Amniotic epithelial cell (primary cell): ENCODE measurements at regions not wholly inside any gene's neighbourhood (a gene's known extent, or its start where the extent isn't known, plus 50 kb on each side); places are given as distances from the start of the nearest gene placed in this dataset.
"Not testable (repeated sequence)": the region's sequence is repeated elsewhere in the genome, so short reads cannot be mapped to it uniquely, and the experiment has no call there.

Experiments used
- DNase-seq: peaks from one replicate; pipeline ENCODE4 v3.0.0-alpha.2; 2010; ENCODE audit warnings: low read depth

- DNase-seq: no peak
These were observed 997.4 kb downstream of the RAPGEF2 start for GRCh38 chr4:160100316-160100715.

DNA sequence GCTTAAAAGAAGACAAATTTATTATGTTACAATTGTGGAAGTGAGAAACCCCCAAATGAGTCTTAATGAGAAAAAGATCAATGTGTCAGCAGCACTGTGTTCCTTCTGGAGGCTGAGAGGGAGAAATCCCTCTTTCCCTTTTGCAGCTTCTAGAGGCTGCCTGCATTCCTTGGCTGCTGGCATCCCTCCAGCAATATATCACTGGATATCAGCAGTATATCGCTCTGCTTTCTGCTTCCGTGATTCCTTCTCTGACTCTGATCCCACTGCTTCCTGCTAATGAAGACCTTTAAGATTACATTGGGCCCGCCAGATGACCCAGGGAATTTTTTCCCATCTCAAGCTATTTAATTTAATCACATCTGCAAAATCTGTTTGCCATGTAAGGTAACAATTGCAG lies 1008.0 kb downstream of the RAPGEF2 start:
- no peak for DNase-seq

DNA sequence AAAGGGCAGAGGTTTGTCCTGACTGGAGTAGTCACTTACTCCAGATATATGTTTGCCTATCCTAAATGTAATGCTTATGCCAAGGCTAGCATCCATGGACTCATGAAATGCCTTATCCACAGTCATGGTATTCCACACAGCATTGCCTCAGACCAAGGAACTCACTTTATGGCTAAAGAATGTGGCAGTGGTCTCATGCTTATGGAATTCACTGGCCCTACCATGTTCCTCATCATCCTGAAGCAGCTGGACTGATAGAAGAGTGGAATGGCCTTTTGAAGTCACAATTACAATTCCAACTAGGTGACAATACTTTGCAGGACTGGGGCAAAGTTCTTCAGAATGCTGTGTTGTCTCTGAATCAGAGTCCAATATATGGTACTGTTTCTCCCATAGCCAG lies 1014.8 kb downstream of the RAPGEF2 start:
- no peak for DNase-seq

DNA sequence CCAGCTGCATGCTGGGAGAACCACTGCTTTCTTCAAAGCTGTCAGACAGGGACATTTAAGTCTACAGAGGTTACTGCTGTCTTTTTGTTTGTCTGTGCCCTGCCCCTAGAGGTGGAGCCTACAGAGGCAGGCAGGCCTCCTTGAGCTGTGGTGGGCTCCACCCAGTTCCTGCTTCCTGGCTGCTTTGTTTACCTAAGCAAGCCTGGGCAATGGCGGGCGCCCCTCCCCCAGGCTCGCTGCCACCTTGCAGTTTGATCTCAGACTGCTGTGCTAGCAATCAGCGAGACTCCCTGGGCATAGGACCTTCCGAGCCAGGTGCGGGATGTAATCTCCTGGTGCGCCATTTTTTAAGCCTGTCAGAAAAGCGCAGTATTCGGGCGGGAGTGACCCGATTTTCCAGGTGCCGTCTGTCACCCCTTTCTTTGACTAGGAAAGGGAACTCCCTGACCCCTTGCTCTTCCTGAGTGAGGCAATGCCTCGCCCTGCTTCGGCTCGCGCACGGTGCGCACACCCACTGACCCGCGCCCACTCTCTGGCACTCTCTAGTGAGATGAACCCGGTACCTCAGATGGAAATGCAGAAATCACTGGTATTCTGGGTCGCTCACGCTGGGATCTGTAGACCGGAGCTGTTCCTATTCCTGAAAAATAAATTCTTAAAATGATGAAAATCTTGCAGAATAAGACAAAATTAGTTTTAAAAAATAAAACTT lies 1022.9 kb downstream of the RAPGEF2 start:
- DNase-seq: not testable (repeated sequence)

DNA sequence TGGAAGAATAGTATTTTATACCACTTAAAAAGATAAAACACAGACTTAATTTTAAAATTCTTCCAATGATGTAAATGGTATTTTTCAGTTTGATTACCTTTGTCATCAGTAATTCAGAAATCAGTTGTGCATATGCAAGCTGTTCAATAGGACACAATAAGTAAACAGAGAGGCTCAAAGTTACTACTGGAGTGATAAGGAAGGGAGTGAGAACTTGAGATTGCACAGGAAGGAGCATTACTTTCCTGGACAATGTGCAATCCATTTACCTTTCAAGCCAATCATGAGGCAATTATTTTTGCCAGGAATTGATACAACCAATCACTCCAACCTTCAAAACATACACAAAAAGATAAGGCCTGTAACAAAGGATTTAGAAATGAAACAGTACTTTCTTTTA lies 1024.3 kb downstream of the RAPGEF2 start:
- DNase-seq: no peak

- peak; percentile 19 for DNase-seq
These were observed 1026.6 kb downstream of the RAPGEF2 start for GRCh38 chr4:160129439-160129838.

DNA sequence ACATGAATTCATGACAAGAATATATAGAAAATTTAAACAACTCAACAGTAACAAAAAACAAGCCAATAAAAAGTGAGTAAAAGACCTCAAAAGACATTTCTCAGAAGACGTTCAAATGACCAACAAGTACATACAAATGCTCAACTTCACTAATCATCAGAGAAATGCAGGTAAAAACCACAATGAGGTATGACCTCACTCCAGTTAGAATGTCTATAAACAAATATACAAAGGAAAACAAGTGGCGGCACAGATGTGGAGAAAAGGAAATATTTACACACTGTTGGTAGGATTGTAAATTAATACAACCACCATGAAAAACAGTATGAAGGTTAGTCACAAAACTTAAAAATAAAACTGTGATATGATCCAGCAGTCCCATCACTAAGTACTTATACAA lies 1033.1 kb downstream of the RAPGEF2 start:
- DNase-seq: no peak

DNA sequence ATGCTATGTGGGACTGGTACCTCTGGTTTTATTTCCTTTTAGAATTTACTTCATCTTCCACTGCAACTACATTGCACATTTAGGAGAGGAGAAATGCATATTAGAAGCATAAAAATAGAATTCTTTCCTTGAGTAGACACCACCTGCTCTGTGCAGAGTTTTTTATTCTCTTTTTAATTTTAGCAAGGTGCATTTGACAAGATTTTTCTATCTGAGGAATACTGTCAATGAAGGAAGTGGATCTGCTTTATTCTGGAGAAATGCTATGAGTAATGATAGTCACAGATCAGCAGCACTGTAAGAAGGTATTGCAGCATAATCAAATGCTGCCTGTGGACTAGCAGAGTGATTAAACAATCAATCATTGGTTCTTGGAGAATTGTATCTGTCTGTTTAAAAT lies 1038.3 kb downstream of the RAPGEF2 start:
- no peak for DNase-seq

DNA sequence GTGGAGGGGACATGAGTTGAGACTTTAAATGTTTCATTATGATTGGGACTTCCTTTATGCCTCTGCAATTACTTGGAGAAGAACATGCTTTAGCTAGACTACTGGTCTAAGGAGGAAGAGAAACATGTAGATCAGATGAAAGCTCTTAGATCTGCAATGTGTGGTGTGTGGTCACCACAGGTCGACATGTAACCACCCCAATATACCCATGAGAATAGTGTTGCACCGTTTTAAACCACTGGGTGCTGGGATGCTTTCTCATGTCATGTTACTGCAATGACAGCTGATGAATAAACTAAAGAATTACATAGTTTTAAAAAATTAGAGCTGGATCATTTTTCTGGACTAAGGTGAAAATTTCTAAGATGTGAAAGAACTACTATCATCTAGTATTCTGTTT lies 1039.7 kb downstream of the RAPGEF2 start:
- DNase-seq: no peak

DNA sequence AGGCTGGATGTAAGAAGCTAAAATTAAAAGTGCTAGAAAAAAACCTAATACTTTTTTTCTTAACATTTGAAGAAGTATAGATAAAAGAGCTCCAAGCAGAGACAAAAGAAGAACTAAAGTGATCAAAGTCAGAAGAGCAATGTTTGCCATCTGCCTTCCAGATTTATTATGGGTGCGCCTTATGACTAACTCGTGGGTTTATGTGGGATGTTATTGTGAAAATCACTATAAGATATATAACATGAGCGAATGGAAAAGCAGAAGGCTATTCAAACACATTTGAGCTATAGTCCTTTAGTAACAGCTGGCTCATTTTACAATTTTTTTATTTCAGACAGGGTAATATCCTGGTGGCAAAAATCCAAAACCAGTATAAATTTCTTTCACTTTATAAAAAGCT lies 1040.7 kb downstream of the RAPGEF2 start:
- DNase-seq: no peak

DNA sequence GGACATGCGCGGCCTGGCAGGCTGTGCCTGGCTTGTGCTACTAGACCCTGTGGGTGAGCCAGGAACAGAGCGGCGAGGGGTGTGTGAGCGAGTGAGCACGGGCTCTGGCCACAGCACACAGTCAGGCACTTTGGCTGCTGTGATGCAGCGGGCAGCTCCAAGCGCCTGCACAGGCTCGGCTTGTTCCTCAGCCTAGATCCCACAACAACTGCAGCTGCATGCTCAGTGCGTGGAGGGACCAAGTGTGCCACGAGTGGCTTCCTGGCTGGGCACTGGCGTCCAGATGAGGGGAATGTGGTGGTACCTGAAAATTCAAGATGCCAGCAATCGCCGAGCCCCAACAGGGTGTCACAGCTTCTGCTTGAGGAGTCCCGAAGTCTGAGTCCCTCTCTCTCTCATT lies 1056.6 kb downstream of the RAPGEF2 start:
- DNase-seq: no peak

DNA sequence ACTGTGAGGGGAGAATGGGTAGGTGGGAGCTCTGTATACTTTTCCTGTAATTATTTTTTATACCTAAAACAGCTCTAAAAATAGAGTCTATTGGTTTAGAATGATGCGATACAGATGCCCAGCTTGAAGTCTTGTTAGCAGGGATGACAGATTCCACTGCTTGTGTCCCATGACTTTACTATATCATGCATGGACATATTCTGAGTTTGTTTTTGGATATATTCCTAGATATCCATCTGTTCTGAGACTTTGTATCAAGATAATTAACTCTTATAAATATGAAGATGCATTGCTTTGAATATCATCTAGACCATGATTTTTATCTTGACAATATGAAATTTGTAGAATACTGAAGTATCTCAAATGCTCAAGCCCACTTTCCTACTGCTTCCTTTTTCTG lies 1058.1 kb downstream of the RAPGEF2 start:
- no peak for DNase-seq

- no peak for DNase-seq
These were observed 1072.3 kb downstream of the RAPGEF2 start for GRCh38 chr4:160175064-160175643.

GRCh38 chr4:160180211-160180610 lies 1077.3 kb downstream of the RAPGEF2 start:
- peak; percentile 1 for DNase-seq

DNA sequence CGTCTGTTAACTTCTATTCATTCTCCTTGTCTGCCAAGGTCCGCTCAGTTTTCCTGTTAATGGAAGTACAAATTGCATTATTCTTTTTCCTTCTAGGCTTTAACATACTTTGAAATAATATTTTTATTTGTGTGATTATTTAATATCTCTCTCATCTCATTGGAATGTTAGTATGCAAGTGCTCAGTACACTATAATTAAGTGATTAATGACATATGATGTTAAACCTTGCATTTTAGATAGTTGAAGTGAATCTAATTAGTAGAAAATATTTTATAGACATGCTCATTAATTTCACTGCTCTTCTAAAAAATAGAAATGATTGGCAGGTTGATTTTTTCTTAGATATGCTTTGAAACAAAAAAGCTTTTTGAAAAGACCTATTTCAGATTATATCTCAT lies 1079.8 kb downstream of the RAPGEF2 start:
- DNase-seq: no peak

GRCh38 chr4:160184884-160185283 lies 1082.0 kb downstream of the RAPGEF2 start:
- peak; percentile 20 for DNase-seq

DNA sequence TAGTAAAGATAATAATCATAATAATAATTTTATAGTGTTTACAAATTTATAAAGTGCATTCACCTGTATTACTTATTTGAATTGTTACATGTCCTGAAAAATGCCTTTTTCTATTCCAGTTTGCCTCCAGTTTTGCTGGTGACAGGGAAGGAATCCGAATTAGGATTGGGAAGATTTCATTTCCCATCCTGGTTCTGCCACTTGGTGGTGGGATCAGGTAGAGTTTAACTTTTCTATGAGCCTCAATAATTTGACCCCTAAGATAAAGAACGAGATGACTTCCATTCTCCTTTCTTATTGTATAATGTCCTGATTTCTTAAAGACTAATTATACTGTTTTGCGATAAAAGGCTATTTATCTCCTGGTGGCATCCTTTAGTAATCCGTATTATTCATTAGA lies 1090.9 kb downstream of the RAPGEF2 start:
- DNase-seq: no peak

DNA sequence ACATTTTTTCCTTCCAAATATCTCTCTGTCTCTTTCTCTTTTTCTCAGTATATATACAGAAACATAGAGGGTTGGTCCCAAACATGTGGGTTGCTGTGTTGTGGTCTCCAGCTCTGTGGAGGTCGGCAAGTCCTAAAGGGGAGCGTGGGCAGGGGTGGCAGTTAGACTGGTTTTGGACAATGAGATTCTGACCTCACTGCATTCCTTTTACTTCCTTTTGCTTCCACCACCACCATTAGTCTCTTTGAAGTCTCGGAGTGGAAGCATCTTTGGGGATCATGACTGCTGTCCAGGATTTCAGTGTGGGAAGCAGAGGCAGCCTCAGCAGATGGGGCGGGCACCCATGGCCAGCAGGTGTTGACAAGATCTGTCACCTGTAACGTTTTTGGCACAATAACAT lies 1091.8 kb downstream of the RAPGEF2 start:
- DNase-seq: no peak

- peak; percentile 41 for DNase-seq
These were observed 1099.9 kb downstream of the RAPGEF2 start for GRCh38 chr4:160202802-160203201.

- peak; percentile 16 for DNase-seq
These were observed 1109.2 kb downstream of the RAPGEF2 start for GRCh38 chr4:160212078-160212477.

- DNase-seq: peak; percentile 33
These were observed 1110.5 kb downstream of the RAPGEF2 start for GRCh38 chr4:160213366-160213765.

DNA sequence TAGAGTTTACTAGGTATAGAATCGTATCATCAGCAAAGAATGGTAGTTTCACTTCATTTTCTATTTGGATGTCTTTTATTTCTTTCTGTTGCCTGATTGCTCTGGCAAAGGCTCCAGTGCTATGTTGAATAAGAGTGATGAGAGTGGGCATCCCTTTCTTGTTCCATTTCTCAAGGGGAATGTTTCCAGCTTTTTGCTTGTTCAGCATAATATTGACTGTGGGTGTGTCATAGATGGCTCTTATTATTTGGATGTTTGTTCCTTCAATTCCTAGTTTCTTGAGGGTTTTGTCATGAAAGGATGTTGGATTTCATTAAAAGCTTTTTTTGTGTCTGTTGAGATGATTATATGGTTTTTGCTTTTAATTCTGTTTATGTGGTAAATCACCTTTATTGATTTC lies 1114.5 kb downstream of the RAPGEF2 start:
- DNase-seq: no peak

GRCh38 chr4:160224049-160224448 lies 1121.2 kb downstream of the RAPGEF2 start:
- DNase-seq: no peak

DNA sequence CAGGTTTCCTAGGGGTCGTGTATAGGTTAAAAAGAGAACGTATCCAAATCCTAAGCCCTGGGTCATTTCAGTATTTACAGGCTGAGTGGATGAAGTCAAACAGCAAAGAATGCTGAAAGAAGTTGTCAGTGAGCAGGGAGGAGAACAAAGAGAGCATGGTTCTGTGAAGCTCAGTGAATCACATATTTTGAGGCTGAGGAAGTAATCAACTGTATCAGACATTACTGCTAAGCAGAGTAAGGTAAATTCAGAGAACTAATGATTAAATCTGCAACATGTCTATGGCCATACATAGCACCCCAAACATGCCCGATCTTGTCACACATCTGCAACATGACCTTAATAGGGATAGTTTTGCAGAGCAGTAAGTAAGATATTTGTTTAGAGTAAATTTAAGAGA lies 1130.3 kb downstream of the RAPGEF2 start:
- no peak for DNase-seq
